ENCODE measurements at regions not wholly inside any gene's neighbourhood (a gene's known extent, or its start where the extent isn't known, plus 50 kb on each side); places are given as distances from the start of the nearest gene placed in this dataset.

DNA sequence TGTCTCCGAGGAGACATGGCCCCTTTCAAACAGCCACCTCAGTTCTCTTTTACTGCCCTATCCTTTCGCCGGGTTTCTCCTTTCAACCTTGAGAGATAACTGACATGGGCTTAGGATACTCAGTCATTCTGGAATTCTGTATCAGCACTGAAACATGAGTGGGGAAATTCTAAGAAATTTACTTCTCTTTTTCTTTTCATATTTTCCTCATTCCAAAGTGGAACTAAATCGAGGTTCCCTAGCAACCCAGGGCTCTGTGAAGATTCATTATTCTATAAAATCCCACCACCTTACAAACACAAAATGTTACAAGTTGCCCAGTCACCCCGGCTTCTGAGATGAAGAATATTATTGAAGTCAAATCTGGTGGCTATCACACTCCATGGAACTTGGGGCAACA lies 319.2 kb downstream of the ENC1 start:
- intact Hi-C loops (cut with micrococcal nuclease; ENCODE audit: unreplicated experiment), result no loop called here
- H3K27me3 Mint-ChIP-seq (ENCODE audit: insufficient read depth, unreplicated experiment), result no peaks in the 10 kb centered on the region
- no TSS peak for BruUV-seq (replicated peaks)

GRCh38 chr5:74320526-74320925 lies 320.0 kb downstream of the ENC1 start:
- peaks cover 11% of the 10 kb centered on the region for H3K4me1 Mint-ChIP-seq (ENCODE audit: low read depth, unreplicated experiment)
- Histone ChIP-seq H3K4me3 (ENCODE audit: low read depth, low read length) (no peak overlapping the region), H3K9me3 (no peaks in the 10 kb centered on the region), H3K36me3 (ENCODE audit: control insufficient read depth, insufficient read depth, low read length) (no peaks in the 10 kb centered on the region), H3K4me1 (peaks cover 15% of the 10 kb centered on the region), H3K27me3 (replicated peaks; ENCODE audit: control insufficient read depth, insufficient read depth, low read length) (no peaks in the 10 kb centered on the region)
- H3K4me3 Mint-ChIP-seq (ENCODE audit: unreplicated experiment), result no peak overlapping the region
- DNase-seq, result no peak
- intact Hi-C loops (cut with micrococcal nuclease; ENCODE audit: unreplicated experiment), result no loop called here
- POLR2A ChIA-PET, result interaction anchor here (0.6 kb wide), 1 partner anchor 275 kb away, joined by 3 read pairs; no protein-coding TSS in a partner anchor
- no peak for TF ChIP-seq CTCF (IDR thresholded peaks at IDR 0.05; ENCODE audit: insufficient read depth in 1 of 2, low read depth in 1 of 2, low read length in 1 of 2, severe bottlenecking in 1 of 2, unreplicated experiment in 1 of 2)
- H3K9me3 Mint-ChIP-seq (ENCODE audit: unreplicated experiment), result peaks cover 6% of the 10 kb centered on the region
- H3K27me3 Mint-ChIP-seq (ENCODE audit: insufficient read depth, unreplicated experiment), result no peaks in the 10 kb centered on the region
- no peak overlapping the region for H3K27ac Mint-ChIP-seq (ENCODE audit: unreplicated experiment)
- H3K36me3 Mint-ChIP-seq (ENCODE audit: insufficient read depth, unreplicated experiment), result peaks cover 2% of the 10 kb centered on the region
- BruUV-seq (replicated peaks), result no TSS peak
- CTCF ChIA-PET, result no interaction called here

More for the DNA sequence above, 319.2 kb downstream of the ENC1 start:
- CTCF ChIA-PET, result no interaction called here
- Histone ChIP-seq H3K36me3 (ENCODE audit: control insufficient read depth, insufficient read depth, low read length) (no peaks in the 10 kb centered on the region), H3K4me1 (peaks cover 15% of the 10 kb centered on the region), H3K27me3 (replicated peaks; ENCODE audit: control insufficient read depth, insufficient read depth, low read length) (no peaks in the 10 kb centered on the region), H3K9me3 (no peaks in the 10 kb centered on the region), H3K4me3 (ENCODE audit: low read depth, low read length) (no peak overlapping the region)
- Mint-ChIP-seq H3K4me3 (ENCODE audit: unreplicated experiment) (no peak overlapping the region), H3K36me3 (ENCODE audit: insufficient read depth, unreplicated experiment) (peaks cover 9% of the 10 kb centered on the region), H3K9me3 (ENCODE audit: unreplicated experiment) (peaks cover 6% of the 10 kb centered on the region), H3K4me1 (ENCODE audit: low read depth, unreplicated experiment) (peaks cover 7% of the 10 kb centered on the region), H3K27ac (ENCODE audit: unreplicated experiment) (no peak overlapping the region)
- no peak for DNase-seq
- no peak for TF ChIP-seq CTCF (IDR thresholded peaks at IDR 0.05; ENCODE audit: insufficient read depth in 1 of 2, low read depth in 1 of 2, low read length in 1 of 2, severe bottlenecking in 1 of 2, unreplicated experiment in 1 of 2)
- POLR2A ChIA-PET, result no interaction called here

DNA sequence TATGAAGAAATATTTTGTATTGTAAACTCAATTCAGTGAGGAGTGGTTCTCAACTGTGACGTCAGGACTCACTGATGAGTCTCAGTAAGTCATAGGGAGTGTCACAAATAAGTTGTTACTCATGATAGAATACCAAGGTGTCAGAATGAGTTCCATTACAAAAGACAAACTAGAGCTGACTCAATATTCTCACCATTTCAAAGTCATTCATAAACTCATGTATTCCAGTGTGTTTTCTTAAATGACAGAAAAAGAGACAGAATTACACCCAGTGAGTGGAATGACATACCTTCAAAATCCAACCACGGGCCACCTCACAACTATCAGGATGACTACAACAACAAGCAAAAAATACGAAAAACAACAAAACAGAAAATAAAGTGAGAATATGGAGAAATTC lies 321.5 kb downstream of the ENC1 start:
- no peaks in the 10 kb centered on the region for H3K27me3 ChIP-seq (replicated peaks; ENCODE audit: control insufficient read depth, insufficient read depth, low read length)
- no peak for TF ChIP-seq CTCF (IDR thresholded peaks at IDR 0.05; ENCODE audit: insufficient read depth in 1 of 2, low read depth in 1 of 2, low read length in 1 of 2, severe bottlenecking in 1 of 2, unreplicated experiment in 1 of 2)
- POLR2A ChIA-PET, result no interaction called here
- H3K4me3 ChIP-seq (ENCODE audit: low read depth, low read length), result no peak overlapping the region
- intact Hi-C loops (cut with micrococcal nuclease; ENCODE audit: unreplicated experiment), result no loop called here
- H3K4me1 Mint-ChIP-seq (ENCODE audit: low read depth, unreplicated experiment), result peaks cover 20% of the 10 kb centered on the region
- no peaks in the 10 kb centered on the region for H3K36me3 ChIP-seq (ENCODE audit: control insufficient read depth, insufficient read depth, low read length)
- H3K9me3 Mint-ChIP-seq (ENCODE audit: unreplicated experiment), result peaks cover 6% of the 10 kb centered on the region
- H3K36me3 Mint-ChIP-seq (ENCODE audit: insufficient read depth, unreplicated experiment), result no peaks in the 10 kb centered on the region
- no peaks in the 10 kb centered on the region for H3K27me3 Mint-ChIP-seq (ENCODE audit: insufficient read depth, unreplicated experiment)
- CTCF ChIA-PET, result no interaction called here
- no TSS peak for BruUV-seq (replicated peaks)
- no peaks in the 10 kb centered on the region for H3K9me3 ChIP-seq
- DNase-seq, result no peak
- H3K4me1 ChIP-seq, result peaks cover 28% of the 10 kb centered on the region
- no peak overlapping the region for H3K4me3 Mint-ChIP-seq (ENCODE audit: unreplicated experiment)
- no peak overlapping the region for H3K27ac Mint-ChIP-seq (ENCODE audit: unreplicated experiment)
